Mesenchymal stem cell (in vitro differentiated cells and primary cell): ENCODE measurements at regions not wholly inside any gene's neighbourhood (a gene's known extent, or its start where the extent isn't known, plus 50 kb on each side); places are given as distances from the start of the nearest gene placed in this dataset.
"Not testable (repeated sequence)": the region's sequence is repeated elsewhere in the genome, so short reads cannot be mapped to it uniquely, and the experiment has no call there.

ENCODE experiments used
- DNase-seq: peaks from one replicate; pipeline ENCODE4 v3.0.0-alpha.2; 2013
- H2AFZ ChIP-seq: one replicate; pipeline ENCODE4 v1.6.1; 2013; ENCODE audit warnings: low read depth, mild to moderate bottlenecking, control low read depth, inconsistent platforms, low read length, moderate library complexity
- H2AK5ac ChIP-seq: 2 replicates; pipeline ENCODE4 v1.6.1; 2013; ENCODE audit warnings: low read length, moderate library complexity, mild to moderate bottlenecking, inconsistent platforms; ENCODE audit not compliant: severe bottlenecking
- H2BK120ac ChIP-seq: one replicate; pipeline ENCODE4 v1.6.1; 2013; ENCODE audit warnings: low read depth, mild to moderate bottlenecking, inconsistent platforms, low read length, moderate library complexity
- H2BK12ac ChIP-seq, 2 experiments: one replicate each; pipeline ENCODE4 v1.6.1; 2013; ENCODE audit warnings: inconsistent platforms in 2 of 2, low read length in 2 of 2, mild to moderate bottlenecking in 2 of 2, moderate library complexity in 2 of 2, control low read depth in 1 of 2
- H2BK15ac ChIP-seq: one replicate; pipeline ENCODE4 v1.6.1; 2013; ENCODE audit warnings: mild to moderate bottlenecking, low read depth, inconsistent platforms; ENCODE audit not compliant: poor library complexity, severe bottlenecking
- H2BK5ac ChIP-seq: 2 replicates; pipeline ENCODE4 v1.6.1; 2013; ENCODE audit warnings: low read depth, mild to moderate bottlenecking, low read length, control low read depth, inconsistent platforms; ENCODE audit not compliant: poor library complexity, severe bottlenecking
- H3K14ac ChIP-seq, 2 experiments: one replicate each; pipeline ENCODE4 v1.6.1; 2013; ENCODE audit warnings: inconsistent platforms in 2 of 2, low read length in 2 of 2, control low read depth in 1 of 2, mild to moderate bottlenecking in 1 of 2, moderate library complexity in 1 of 2
- H3K18ac ChIP-seq, 2 experiments: one replicate each; pipeline ENCODE4 v1.6.1; 2013; ENCODE audit warnings: inconsistent platforms in 2 of 2, low read length in 2 of 2, control low read depth in 1 of 2, low read depth in 1 of 2, mild to moderate bottlenecking in 1 of 2
- H3K23ac ChIP-seq, 2 experiments: one replicate each; pipeline ENCODE4 v1.6.1; 2013; ENCODE audit warnings: inconsistent platforms in 2 of 2, low read length in 2 of 2, mild to moderate bottlenecking in 2 of 2, moderate library complexity in 2 of 2, control low read depth in 1 of 2
- H3K27ac ChIP-seq: 2 replicates; pipeline ENCODE4 v1.5.1; 2013; ENCODE audit warnings: mild to moderate bottlenecking, moderate library complexity, low read length, control low read depth, inconsistent platforms; ENCODE audit not compliant: poor library complexity, severe bottlenecking
- H3K27me3 ChIP-seq, 2 experiments: 2 replicates each; pipeline versions ENCODE4 v1.6.1 to v1.7.0; 2013; ENCODE audit warnings: low read length in 2 of 2, mild to moderate bottlenecking in 2 of 2, moderate library complexity in 2 of 2, control low read depth in 1 of 2, inconsistent platforms in 1 of 2; ENCODE audit not compliant: control insufficient read depth in 1 of 2, insufficient read depth in 1 of 2
- H3K36me3 ChIP-seq, 2 experiments: 2 replicates each; pipeline versions ENCODE4 v1.6.1 to v1.7.0; 2013; ENCODE audit warnings: low read length in 2 of 2, control low read depth in 1 of 2, inconsistent platforms in 1 of 2, low read depth in 1 of 2, mild to moderate bottlenecking in 1 of 2; ENCODE audit not compliant: insufficient read depth in 2 of 2, control insufficient read depth in 1 of 2
- H3K4ac ChIP-seq, 2 experiments: one replicate each; pipeline ENCODE4 v1.6.1; 2013; ENCODE audit warnings: inconsistent platforms in 2 of 2, low read length in 2 of 2, mild to moderate bottlenecking in 2 of 2, moderate library complexity in 2 of 2, control low read depth in 1 of 2, low read depth in 1 of 2
- H3K4me1 ChIP-seq: 2 replicates; pipeline ENCODE4 v1.6.1; 2013; ENCODE audit warnings: low read depth, low read length, control low read depth; ENCODE audit not compliant: control insufficient read depth, insufficient read depth
- H3K4me2 ChIP-seq: 2 replicates; pipeline ENCODE4 v1.6.1; 2013; ENCODE audit warnings: low read length, mild to moderate bottlenecking, inconsistent platforms; ENCODE audit not compliant: poor library complexity, severe bottlenecking
- H3K4me3 ChIP-seq, 2 experiments: 2 replicates each; pipeline versions ENCODE4 v1.5.1 to v1.7.0; 2013; ENCODE audit warnings: low read length in 2 of 2, mild to moderate bottlenecking in 2 of 2, control low read depth in 1 of 2, low read depth in 1 of 2; ENCODE audit not compliant: insufficient read depth in 1 of 2
- H3K79me1 ChIP-seq: replicated peaks from 2 replicates; pipeline ENCODE4 v1.6.1; 2013; ENCODE audit warnings: mild to moderate bottlenecking, control low read depth, low read length, inconsistent platforms; ENCODE audit not compliant: poor library complexity, severe bottlenecking
- H3K9ac ChIP-seq: 2 replicates; pipeline ENCODE4 v1.7.0; 2013; ENCODE audit warnings: mild to moderate bottlenecking, low read length, moderate library complexity
- H3K9me3 ChIP-seq: 2 replicates; pipeline ENCODE4 v1.7.0; 2013; ENCODE audit warnings: mild to moderate bottlenecking, low read length; ENCODE audit not compliant: control insufficient read depth
- H4K8ac ChIP-seq: one replicate; pipeline ENCODE4 v1.6.1; 2013; ENCODE audit warnings: inconsistent platforms, mild to moderate bottlenecking, low read length, moderate library complexity
- H4K91ac ChIP-seq: one replicate; pipeline ENCODE4 v1.6.1; 2013; ENCODE audit warnings: mild to moderate bottlenecking, low read length, inconsistent platforms
- WGBS: methylation state at CpG from one replicate; pipeline ENCODE4 v1.1.7; 2013; ENCODE audit warnings: mixed read lengths; 5-methylcytosine and 5-hydroxymethylcytosine counted together

- no peak overlapping the region for H3K18ac ChIP-seq
- no peak overlapping the region for H4K91ac ChIP-seq
- DNase-seq: no peak
- H2BK5ac ChIP-seq: no peak overlapping the region
- H3K9ac ChIP-seq: no peak overlapping the region
- no peaks in the 10 kb centered on the region for H3K79me1 ChIP-seq
- H2AFZ ChIP-seq: no peak overlapping the region
- no peak overlapping the region for H3K4me2 ChIP-seq
- WGBS: 51% methylated on average over 3 of the region's 3 CpGs
- H3K9me3 ChIP-seq: peaks cover 10% of the 10 kb centered on the region
- no peak overlapping the region for H3K4ac ChIP-seq
- no peaks in the 10 kb centered on the region for H3K27me3 ChIP-seq
- H3K36me3 ChIP-seq: no peaks in the 10 kb centered on the region
- no peak overlapping the region for H2AK5ac ChIP-seq
- no peak overlapping the region for H2BK120ac ChIP-seq
- H3K4me3 ChIP-seq: no peak overlapping the region
- H3K23ac ChIP-seq: no peak overlapping the region
- no peak overlapping the region for H3K27ac ChIP-seq
- H4K8ac ChIP-seq: no peak overlapping the region
- no peaks in the 10 kb centered on the region for H3K4me1 ChIP-seq
- no peak overlapping the region for H2BK15ac ChIP-seq
- no peak overlapping the region for H3K14ac ChIP-seq
- no peak overlapping the region for H2BK12ac ChIP-seq
These were observed 924.9 kb upstream of the FAM98A start for GRCh38 chr2:34523958-34524514.

DNA sequence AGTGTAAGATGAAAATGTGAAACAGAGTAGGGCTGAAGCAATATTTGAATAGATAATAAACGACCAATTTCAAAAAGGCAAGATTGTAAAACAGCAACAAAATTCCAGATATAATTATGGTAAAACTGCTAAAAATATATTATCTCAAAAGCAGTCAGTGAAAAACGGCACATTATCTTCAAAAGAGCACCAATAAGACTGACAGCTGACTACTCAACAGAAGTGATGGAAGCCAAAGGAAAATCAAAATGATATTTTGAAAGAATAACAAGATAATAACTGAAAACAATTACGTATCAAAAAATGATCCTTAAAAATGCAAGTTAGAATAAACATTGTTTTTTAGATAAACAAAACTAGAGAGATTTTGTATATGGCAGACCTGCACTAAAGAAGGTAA is 920.6 kb upstream of the FAM98A start:
- no peak overlapping the region for H2BK15ac ChIP-seq

GRCh38 chr2:34498561-34498960 is 899.5 kb upstream of the FAM98A start:
- Histone ChIP-seq H2BK15ac (no peak overlapping the region), H3K9ac (no peak overlapping the region), H2BK12ac (no peak overlapping the region), H3K36me3 (no peaks in the 10 kb centered on the region), H2AFZ (no peak overlapping the region), H3K18ac (no peak overlapping the region), H3K27me3 (no peaks in the 10 kb centered on the region), H3K27ac (no peak overlapping the region), H3K9me3 (peaks cover 3% of the 10 kb centered on the region), H4K8ac (no peak overlapping the region), H3K4me3 (no peak overlapping the region), H4K91ac (no peak overlapping the region), H3K14ac (no peak overlapping the region), H2BK120ac (no peak overlapping the region), H2BK5ac (no peak overlapping the region), H2AK5ac (no peak overlapping the region), H3K4ac (no peak overlapping the region), H3K4me1 (no peaks in the 10 kb centered on the region), H3K23ac (no peak overlapping the region), H3K79me1 (no peaks in the 10 kb centered on the region), H3K4me2 (no peak overlapping the region)
- WGBS: 92% methylated on average over 1 of the region's 1 CpG
- no peak for DNase-seq

More for the DNA sequence above, 920.6 kb upstream of the FAM98A start:
- Histone ChIP-seq H2BK12ac (no peak overlapping the region), H3K27me3 (no peaks in the 10 kb centered on the region), H3K4ac (no peak overlapping the region), H3K27ac (no peak overlapping the region), H3K4me2 (no peak overlapping the region), H3K4me1 (no peaks in the 10 kb centered on the region), H2AFZ (no peak overlapping the region), H3K18ac (no peak overlapping the region), H2BK120ac (no peak overlapping the region), H4K8ac (no peak overlapping the region), H3K9ac (no peak overlapping the region), H2AK5ac (no peak overlapping the region), H3K79me1 (no peaks in the 10 kb centered on the region), H2BK5ac (peak overlapping the region; percentile 31), H3K36me3 (no peaks in the 10 kb centered on the region), H3K23ac (no peak overlapping the region), H3K9me3 (peaks cover 23% of the 10 kb centered on the region), H3K4me3 (no peak overlapping the region), H4K91ac (no peak overlapping the region), H3K14ac (no peak overlapping the region)
- no peak for DNase-seq
- WGBS: no CpG with 5 or more reads among the region's 3 CpGs

DNA sequence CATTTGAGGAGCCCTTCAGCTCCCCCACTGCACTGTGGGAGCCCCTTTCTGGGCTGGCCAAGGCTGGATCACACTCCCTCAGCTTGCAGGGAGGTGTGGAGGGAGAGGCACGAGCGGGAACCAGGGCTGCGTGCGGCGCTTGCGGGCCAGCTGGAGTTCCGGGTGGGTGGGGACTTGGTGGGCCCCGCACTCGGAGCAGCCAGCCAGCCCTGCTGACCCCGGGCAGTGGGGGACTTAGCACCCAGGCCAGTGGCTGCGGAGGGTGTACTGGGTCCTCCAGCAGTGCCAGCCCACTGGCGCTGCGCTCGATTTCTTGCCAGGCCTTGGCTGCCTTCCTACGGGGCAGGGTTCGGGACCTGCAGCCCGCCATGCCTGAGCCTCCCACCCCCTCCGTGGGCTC is 895.1 kb upstream of the FAM98A start:
- not testable (repeated sequence) for H3K18ac ChIP-seq, H2AFZ ChIP-seq, H3K9ac ChIP-seq, DNase-seq, H3K9me3 ChIP-seq, H3K4ac ChIP-seq, H2AK5ac ChIP-seq, H4K91ac ChIP-seq, H3K27me3 ChIP-seq, H3K4me1 ChIP-seq, H4K8ac ChIP-seq, H3K36me3 ChIP-seq, H3K23ac ChIP-seq, H3K4me2 ChIP-seq, H3K14ac ChIP-seq, H3K79me1 ChIP-seq, H2BK12ac ChIP-seq, H2BK120ac ChIP-seq, H3K4me3 ChIP-seq, H3K27ac ChIP-seq, H2BK5ac ChIP-seq, H2BK15ac ChIP-seq
- 97% methylated on average over 6 of the region's 18 CpGs for WGBS
